B cell (primary cell): ENCODE measurements at regions not wholly inside any gene's neighbourhood (a gene's known extent, or its start where the extent isn't known, plus 50 kb on each side); places are given as distances from the start of the nearest gene placed in this dataset.

Source experiments
- CTCF ChIP-seq: fragments of 200-600 bp; IDR thresholded peaks from one replicate; pipeline ENCODE4 v1.8.0; 2022; ENCODE audit warnings: antibody characterized with exemption, mild to moderate bottlenecking
- EZH2 ChIP-seq: IDR thresholded peaks from 2 replicates; pipeline ENCODE4 v1.6.1; 2012; ENCODE audit warnings: borderline replicate concordance, low read depth, mild to moderate bottlenecking, moderate library complexity, low read length; ENCODE audit not compliant: insufficient read depth, poor library complexity, severe bottlenecking

- TF ChIP-seq CTCF (no peak), EZH2 (no peak)
Measured at GRCh38 chr20:58058421-58059259, 169.8 kb downstream of the ANKRD60 start.
